Pulmonary artery endothelial cell (primary cell): ENCODE measurements at regions not wholly inside any gene's neighbourhood (a gene's known extent, or its start where the extent isn't known, plus 50 kb on each side); places are given as distances from the start of the nearest gene placed in this dataset.

Source experiments
- DNase-seq: peaks from one replicate; pipeline ENCODE4 v3.0.0-alpha.2; 2011; ENCODE audit warnings: low read depth, low spot score

DNA sequence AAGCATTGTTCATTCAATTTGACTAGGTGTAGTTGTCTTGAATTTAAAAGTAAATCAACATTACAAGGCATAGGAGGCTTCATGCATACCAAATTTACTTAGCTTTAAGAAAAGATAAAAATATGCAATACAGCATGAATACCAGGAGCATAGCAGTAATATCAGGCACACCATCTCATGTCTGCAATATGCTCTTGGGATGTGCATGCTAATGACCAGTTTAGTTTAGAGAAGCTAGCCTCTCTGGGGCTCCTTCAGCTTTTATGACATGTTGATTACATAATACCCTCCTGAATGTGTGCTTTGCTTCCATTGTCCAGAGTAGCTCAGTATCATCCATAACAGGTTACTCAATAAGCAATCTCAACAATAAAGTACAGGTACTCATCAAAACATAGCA is 497.2 kb downstream of the FLRT2 start:
- DNase-seq, result no peak

GRCh38 chr14:86022031-86022629 is 492.2 kb downstream of the FLRT2 start:
- DNase-seq, result no peak

DNA sequence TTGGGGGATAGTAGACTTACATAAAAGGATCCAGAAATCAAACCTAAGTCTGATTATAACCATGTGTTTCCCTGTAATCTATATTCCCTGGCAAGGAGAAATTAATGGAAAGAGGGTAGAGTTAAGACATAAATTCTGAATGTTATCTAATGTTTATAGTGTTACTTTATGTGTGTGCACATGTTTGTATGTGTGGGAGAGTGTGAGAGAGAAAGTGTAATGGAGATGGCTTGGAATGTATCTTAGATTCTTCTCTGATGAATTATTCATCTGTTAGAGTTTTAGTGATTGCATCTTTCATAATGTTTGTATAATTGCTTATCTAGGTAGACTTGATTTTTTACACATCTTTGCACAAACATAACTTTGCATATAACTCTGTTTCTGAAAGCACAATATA is 490.9 kb downstream of the FLRT2 start:
- DNase-seq, result no peak

GRCh38 chr14:86015941-86016340 is 486.0 kb downstream of the FLRT2 start:
- no peak for DNase-seq

DNA sequence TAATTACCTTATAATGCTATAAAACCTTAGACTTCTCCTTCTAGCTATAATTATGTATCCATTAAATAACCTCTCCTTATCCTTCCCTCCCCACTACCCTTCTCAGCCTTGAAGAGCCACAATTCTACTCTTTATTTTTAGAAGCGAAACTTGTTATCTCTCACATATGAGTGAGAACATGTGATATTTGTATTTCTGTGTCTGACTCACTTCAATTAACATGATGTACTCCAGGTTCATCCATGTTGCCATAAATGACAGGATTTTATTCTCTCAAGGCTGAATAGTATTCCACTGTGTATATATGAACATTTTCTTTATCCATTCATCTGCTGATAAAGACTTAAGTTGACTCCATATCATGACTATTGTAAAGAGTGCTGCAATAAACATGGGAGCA is 485.6 kb downstream of the FLRT2 start:
- DNase-seq, result no peak

- no peak for DNase-seq
Observed at GRCh38 chr14:86013641-86014040, 483.7 kb downstream of the FLRT2 start.

DNA sequence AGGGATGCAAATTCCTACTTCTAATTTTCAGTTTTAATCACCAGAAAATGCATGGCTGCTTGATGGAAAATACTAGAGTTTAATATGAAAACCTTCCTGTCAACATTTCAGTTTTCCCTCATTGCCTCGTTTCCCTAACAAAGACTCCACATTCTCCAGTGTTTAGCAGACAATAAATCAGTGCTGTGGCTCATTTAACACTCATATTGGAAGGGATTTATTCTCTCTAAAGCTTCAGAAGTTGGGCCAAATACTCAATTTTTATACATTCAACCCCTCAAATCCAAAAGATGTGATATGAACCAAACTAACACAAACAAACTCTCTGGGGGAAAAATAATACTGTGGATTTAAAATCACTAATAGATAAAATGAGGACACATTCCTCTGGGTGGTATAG is 482.5 kb downstream of the FLRT2 start:
- DNase-seq, result no peak

- no peak for DNase-seq
Observed at GRCh38 chr14:86003998-86004397, 474.1 kb downstream of the FLRT2 start.

- no peak for DNase-seq
Observed at GRCh38 chr14:85996551-85996950, 466.6 kb downstream of the FLRT2 start.

DNA sequence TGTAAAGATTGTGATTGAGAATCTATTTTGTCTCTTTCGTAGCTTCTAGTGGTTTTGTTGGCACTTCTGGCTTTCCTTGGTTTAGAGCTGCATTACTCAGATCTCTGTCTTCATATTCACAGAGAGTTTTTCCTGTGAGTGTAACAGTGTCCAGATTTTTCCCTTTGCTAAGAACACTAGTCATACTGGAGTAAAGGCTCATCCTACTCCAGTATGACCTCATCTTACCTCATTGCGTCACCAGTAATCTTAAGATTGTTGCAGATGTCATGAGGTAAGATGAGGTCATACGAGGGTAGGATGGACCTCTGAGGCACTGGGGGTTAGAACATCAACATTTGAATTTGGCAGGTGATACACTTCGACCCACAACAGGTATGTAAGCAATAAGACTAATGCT is 461.2 kb downstream of the FLRT2 start:
- no peak for DNase-seq

GRCh38 chr14:85987907-85988306 is 458.0 kb downstream of the FLRT2 start:
- no peak for DNase-seq

- no peak for DNase-seq
Observed at GRCh38 chr14:85987292-85987691, 457.3 kb downstream of the FLRT2 start.

GRCh38 chr14:85978582-85979250 is 448.8 kb downstream of the FLRT2 start:
- DNase-seq, result no peak

DNA sequence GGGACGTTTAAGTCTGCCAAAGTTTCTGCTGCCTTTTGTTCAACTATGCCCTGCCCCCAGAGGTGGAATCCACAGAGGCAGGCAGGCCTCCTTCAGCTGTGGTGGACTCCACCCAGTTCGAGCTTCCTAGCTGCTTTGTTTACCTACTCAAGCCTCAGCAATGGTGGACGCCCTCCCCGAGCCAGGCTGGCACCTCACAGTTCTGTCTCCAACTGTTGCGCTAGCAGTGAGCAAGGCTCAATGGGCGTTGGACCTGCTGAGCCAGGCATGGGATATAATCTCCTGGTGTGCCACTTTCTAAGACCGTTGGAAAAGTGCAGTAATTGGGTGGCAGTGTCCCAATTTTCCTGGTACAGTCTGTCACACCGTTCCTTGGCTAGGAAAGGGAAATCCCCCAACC is 444.7 kb downstream of the FLRT2 start:
- DNase-seq, result no peak

DNA sequence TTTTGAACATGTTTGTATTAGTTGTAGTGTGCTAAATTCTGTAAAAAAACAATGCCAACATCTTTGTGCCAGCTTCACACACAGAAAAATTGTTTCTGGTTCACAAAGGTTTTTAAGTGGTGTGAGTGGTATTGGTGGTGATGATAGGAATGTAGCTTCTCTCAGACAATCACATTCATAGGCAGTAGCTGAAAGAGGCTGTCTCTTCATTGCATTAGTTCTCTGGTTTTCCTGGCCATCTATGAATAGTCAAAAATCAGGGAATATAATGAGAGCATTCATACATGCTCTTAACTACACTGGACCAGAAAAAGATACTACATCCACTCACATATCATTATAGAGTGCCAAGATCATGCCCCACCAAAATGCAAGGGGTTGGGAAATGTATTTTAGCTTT is 433.5 kb downstream of the FLRT2 start:
- no peak for DNase-seq

GRCh38 chr14:85960756-85961155 is 430.8 kb downstream of the FLRT2 start:
- DNase-seq, result no peak

DNA sequence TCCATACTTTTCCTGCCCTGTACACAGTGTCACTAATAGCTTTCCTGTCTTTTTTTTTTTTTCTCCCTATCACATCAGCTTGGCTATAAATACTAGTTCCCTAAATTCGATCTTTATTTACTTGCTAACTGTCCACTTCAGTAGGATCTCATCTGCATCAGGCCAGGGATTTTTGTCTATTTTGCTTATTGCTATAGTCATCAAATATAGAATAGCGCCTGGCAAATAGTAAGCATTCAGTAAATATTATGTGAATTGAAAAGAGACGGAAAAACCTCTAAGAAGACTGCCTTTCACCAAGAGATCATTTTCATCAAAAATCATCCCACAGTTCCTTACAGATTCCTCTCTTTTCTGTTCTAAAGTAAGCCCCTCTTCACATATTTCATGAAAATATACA is 429.1 kb downstream of the FLRT2 start:
- DNase-seq, result no peak

DNA sequence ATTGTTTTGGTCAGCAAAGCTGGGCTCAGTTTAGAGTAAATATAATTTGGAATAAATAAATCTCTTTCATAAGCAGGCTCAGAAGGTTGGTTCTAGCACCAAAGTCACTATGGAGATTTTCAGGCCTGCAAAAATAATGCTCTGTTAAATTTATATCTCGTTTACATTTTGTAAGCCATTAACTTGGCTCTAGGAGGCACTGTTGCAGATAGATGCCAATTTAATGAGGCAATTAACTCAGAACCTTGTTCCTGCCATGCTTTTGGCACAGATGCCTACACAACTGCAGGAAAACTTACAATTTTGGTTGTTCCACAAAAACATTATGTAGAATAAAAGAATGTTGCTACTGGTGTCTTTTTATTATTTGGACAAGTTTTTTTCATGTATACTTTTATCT is 428.1 kb downstream of the FLRT2 start:
- DNase-seq, result no peak

DNA sequence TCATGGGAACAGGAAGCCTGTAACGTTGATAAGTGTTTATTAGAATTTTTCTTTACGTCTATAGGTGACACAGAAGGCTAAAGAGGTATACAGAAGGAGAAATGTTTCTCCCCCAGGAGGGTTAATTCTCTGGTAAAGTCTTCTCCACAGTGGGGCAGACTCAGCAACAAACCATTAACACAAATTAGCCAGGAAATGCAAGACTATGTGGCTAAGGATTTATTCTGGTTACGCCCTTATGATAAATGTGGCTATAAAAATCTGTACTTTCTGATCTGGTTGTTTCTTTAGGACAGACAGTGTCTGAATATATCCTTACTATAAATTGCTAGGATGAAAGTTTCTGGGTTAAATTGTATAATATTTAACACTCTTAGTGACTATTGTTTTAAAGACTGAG is 423.3 kb downstream of the FLRT2 start:
- no peak for DNase-seq

DNA sequence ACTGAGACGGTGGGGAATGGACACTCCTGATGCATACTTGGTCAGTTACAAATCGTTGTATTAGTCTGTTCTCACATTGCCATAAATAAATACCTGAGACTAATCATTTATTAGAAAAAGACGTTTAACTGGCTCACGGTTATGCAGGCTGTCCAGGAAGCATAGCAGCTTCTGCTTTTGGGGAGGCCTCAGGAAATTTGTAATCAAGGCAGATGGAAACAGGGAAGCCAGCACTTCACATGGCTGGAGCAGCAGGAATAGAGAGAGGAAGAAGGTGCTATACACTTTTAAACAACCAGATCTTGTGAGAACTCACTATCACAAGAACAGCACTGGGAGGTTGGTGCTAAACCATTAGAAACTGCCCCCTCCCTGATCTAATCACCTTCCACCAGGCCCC is 418.2 kb downstream of the FLRT2 start:
- no peak for DNase-seq

DNA sequence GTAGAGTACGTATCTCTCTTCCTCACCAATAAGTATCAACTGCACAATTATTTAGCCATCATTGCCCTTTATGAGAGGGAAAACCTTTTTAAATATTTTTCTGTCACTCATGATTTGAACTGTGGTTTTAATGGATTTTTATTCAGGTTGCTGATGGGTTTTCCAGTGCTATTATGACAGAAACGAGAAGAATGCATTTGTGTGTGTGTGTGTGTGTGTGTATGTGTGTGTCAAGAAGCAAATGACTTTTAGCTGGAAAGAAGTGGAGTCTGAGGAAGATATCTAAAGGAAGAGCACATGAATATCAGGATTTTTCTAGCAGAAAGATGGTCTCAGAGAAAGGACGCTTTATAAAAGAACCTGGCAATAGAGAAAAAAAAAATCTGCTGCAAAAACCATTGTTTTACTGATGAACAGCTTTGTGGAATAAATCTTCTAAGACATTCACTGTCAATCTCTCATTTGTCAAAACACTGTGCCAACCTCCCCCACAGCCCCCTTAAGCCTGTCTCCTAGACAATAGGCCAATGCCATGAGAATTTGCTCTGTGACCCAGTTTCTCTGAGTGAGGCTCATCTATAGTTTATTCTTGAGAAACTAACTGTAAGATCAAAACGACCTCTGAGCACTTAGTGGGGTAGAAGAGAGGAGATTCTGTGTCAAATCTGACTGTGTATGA is 417.7 kb downstream of the FLRT2 start:
- no peak for DNase-seq

GRCh38 chr14:85943192-85943591 is 413.2 kb downstream of the FLRT2 start:
- no peak for DNase-seq

DNA sequence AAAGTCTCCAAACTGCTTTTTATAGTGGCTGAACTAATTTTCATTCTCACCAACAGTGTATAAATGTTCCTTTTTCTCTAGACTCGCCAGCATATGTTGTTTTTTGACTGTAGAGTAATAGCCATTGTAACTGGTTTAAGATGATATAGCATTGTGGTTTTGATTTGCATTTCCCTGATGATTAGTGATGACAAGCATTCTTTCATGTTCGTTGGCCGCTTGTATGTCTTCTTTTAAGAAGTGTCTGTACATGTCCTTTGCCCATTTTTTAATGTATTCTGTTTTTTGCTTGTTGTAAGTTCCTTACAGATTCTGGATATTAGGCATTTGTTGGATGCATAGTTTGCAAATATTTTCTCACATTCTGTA is 404.9 kb downstream of the FLRT2 start:
- DNase-seq, result no peak
